ENCODE measurements at regions not wholly inside any gene's neighbourhood (a gene's known extent, or its start where the extent isn't known, plus 50 kb on each side); places are given as distances from the start of the nearest gene placed in this dataset.

GRCh38 chr3:178139116-178139515 lies 397.1 kb upstream of the KCNMB2 start:
- TF ChIP-seq CTCF (IDR thresholded peaks at IDR 0.05; ENCODE audit: poor library complexity, severe bottlenecking) (no peak), EZH2 (IDR thresholded peaks at IDR 0.05; ENCODE audit: borderline replicate concordance, insufficient read depth, low read length, poor library complexity, severe bottlenecking) (no peak), EP300 (conservative IDR thresholded peaks at IDR 0.05; ENCODE audit: poor library complexity, severe bottlenecking) (no peak), POLR2AphosphoS5 (IDR thresholded peaks at IDR 0.05) (no peak)

Data from neural cell (in vitro differentiated cells).